Hepatocyte (in vitro differentiated cells): ENCODE measurements at regions not wholly inside any gene's neighbourhood (a gene's known extent, or its start where the extent isn't known, plus 50 kb on each side); places are given as distances from the start of the nearest gene placed in this dataset.

Source experiments
- DNase-seq: peaks from one replicate; pipeline ENCODE4 v3.0.0-alpha.2; 2016; ENCODE audit warnings: low spot score
- H2AFZ ChIP-seq: fragments of 200-600 bp; sonication (generic); 2 replicates; pipeline ENCODE4 v1.6.0; 2016; ENCODE audit warnings: antibody characterized with exemption, mild to moderate bottlenecking
- H3K27ac ChIP-seq: fragments of 200-600 bp; sonication (generic); 2 replicates; pipeline ENCODE4 v1.5.1; 2016; ENCODE audit warnings: mild to moderate bottlenecking
- H3K27me3 ChIP-seq: fragments of 200-600 bp; sonication (generic); 2 replicates; pipeline ENCODE4 v1.6.1; 2016
- H3K36me3 ChIP-seq: fragments of 200-600 bp; sonication (generic); replicated peaks from 2 replicates; pipeline ENCODE4 v1.5.1; 2016; ENCODE audit warnings: low read depth; ENCODE audit not compliant: insufficient read depth
- H3K4me1 ChIP-seq: fragments of 200-600 bp; sonication (generic); 2 replicates; pipeline ENCODE4 v1.5.1; 2016; ENCODE audit warnings: mild to moderate bottlenecking, moderate library complexity; ENCODE audit not compliant: insufficient read depth
- H3K4me2 ChIP-seq: fragments of 200-600 bp; sonication (generic); 2 replicates; pipeline ENCODE4 v1.6.0; 2016
- H3K4me3 ChIP-seq: fragments of 200-600 bp; sonication (generic); 2 replicates; pipeline ENCODE4 v1.5.1; 2016; ENCODE audit warnings: mild to moderate bottlenecking
- H3K79me2 ChIP-seq: fragments of 200-600 bp; sonication (generic); 2 replicates; pipeline ENCODE4 v1.6.0; 2017; ENCODE audit warnings: mild to moderate bottlenecking
- H3K9me2 ChIP-seq: fragments of 200-600 bp; sonication (generic); replicated peaks from 2 replicates; pipeline ENCODE4 v1.6.0; 2017; ENCODE audit warnings: mild to moderate bottlenecking; ENCODE audit not compliant: insufficient read depth
- H3K9me3 ChIP-seq: fragments of 200-600 bp; sonication (generic); 2 replicates; pipeline ENCODE4 v1.5.1; 2016; ENCODE audit warnings: low read depth, mild to moderate bottlenecking
- H4K20me1 ChIP-seq: fragments of 200-600 bp; sonication (generic); 2 replicates; pipeline ENCODE4 v1.6.0; 2016; ENCODE audit warnings: mild to moderate bottlenecking; ENCODE audit not compliant: insufficient read depth, poor library complexity, severe bottlenecking
- CTCF ChIP-seq: fragments of 200-600 bp; sonication (generic); IDR thresholded peaks from 2 replicates; pipeline ENCODE4 v1.5.1; 2016; ENCODE audit warnings: antibody characterized with exemption, mild to moderate bottlenecking; ENCODE audit not compliant: poor library complexity
- EZH2 ChIP-seq: fragments of 200-600 bp; sonication (generic); IDR thresholded peaks from 2 replicates; pipeline ENCODE4 v1.6.1; 2016; ENCODE audit warnings: antibody characterized with exemption, mild to moderate bottlenecking, borderline replicate concordance
- EZH2phosphoT487 ChIP-seq: fragments of 200-600 bp; sonication (generic); IDR thresholded peaks from one replicate; pipeline ENCODE4 v1.6.1; 2018; ENCODE audit warnings: antibody characterized with exemption, mild to moderate bottlenecking, low read depth, moderate library complexity; ENCODE audit not compliant: unreplicated experiment, severe bottlenecking
- WGBS: methylation state at CpG from one replicate; pipeline ENCODE4 v1.1.6; 2016; ENCODE audit warnings: low lambda C conversion rate; ENCODE audit errors: missing lambda C conversion rate; 5-methylcytosine and 5-hydroxymethylcytosine counted together

DNA sequence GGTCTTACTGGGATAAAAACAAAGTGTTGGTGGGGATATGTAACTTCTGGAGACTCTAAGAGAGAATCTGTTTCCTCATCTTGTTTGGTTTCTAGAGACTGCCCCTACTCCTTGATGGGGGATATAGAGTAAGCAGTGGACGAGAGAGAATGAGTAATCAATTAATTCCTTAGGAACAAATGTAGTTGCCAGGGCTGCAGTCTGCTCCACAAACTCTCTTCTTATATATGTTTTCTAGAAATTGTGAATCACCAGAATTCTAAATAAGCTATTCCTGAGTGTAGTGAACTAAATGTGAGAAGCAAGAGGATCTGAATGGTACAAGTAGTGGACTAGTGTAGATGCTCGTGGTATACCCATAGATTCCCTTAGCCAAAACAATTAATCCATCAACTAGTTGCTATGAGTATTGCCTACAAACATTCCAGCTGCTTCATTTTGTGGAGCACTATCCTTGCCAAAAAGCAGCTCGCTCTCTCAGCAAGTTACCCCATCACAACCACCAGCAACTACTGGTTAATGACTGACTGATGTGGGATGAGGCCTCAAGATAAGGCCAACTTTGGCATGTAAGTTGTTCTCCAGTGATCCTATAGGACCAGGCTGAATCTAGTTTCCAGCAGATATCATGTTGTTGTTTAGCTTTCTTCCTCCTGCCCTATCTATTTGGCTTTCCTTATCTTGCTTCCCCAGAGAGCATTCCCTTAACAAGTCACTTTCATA is 273.0 kb downstream of the SLC7A11 start:
- no peaks in the 10 kb centered on the region for H3K9me2 ChIP-seq
- no peak overlapping the region for H3K4me2 ChIP-seq
- DNase-seq, result no peak
- H3K79me2 ChIP-seq, result no peaks in the 10 kb centered on the region
- 63% methylated on average over 3 of the region's 3 CpGs for WGBS
- no peak overlapping the region for H3K27ac ChIP-seq
- H3K36me3 ChIP-seq, result no peaks in the 10 kb centered on the region
- H4K20me1 ChIP-seq, result no peaks in the 10 kb centered on the region
- H3K9me3 ChIP-seq, result no peaks in the 10 kb centered on the region
- TF ChIP-seq CTCF, result no peak
- no peaks in the 10 kb centered on the region for H3K27me3 ChIP-seq
- H3K4me3 ChIP-seq, result no peak overlapping the region
- no peaks in the 10 kb centered on the region for H3K4me1 ChIP-seq
- no peak overlapping the region for H2AFZ ChIP-seq

DNA sequence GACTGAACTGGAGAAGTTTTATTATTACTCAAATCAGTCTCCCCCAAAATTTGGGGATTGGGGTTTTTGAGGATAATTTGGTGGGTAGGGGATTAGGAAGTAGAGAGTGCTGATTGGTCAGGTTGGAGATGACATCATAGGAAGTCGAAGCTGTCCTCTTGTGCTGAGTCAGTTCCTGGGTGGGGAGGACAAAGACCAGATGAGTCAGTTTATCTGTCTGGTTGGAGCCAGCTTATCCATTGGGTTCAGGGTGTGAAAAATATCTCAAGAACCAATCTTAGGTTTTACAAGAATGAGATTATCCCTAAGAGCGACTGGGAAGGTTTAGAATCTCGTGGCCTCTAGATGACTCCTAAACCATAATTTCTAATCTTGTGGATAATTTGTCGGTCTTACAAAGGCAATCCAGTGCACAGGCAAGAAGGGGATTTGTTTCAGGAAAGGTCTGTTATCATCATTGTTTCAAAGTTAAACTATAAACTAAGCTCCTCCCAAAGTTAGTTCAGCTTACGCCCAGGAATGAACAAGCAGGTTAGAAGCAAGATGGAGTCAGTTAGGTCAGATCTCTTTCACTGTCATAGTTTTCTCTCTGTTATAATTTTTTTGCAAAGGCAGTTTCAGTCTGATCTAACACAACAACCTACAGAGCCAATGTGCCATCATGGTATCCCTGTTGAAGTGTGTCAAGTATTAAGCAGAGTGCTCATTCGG is 274.5 kb downstream of the SLC7A11 start:
- no peak for DNase-seq
- Histone ChIP-seq H3K79me2 (no peaks in the 10 kb centered on the region), H3K4me1 (no peaks in the 10 kb centered on the region), H3K27me3 (no peaks in the 10 kb centered on the region), H3K9me2 (no peaks in the 10 kb centered on the region), H3K36me3 (no peaks in the 10 kb centered on the region), H2AFZ (no peak overlapping the region), H4K20me1 (no peaks in the 10 kb centered on the region), H3K4me2 (no peak overlapping the region), H3K4me3 (no peak overlapping the region), H3K27ac (no peak overlapping the region), H3K9me3 (no peaks in the 10 kb centered on the region)
- WGBS, result 84% methylated on average over 6 of the region's 6 CpGs
- TF ChIP-seq EZH2phosphoT487 (no peak), EZH2 (no peak), CTCF (no peak)

DNA sequence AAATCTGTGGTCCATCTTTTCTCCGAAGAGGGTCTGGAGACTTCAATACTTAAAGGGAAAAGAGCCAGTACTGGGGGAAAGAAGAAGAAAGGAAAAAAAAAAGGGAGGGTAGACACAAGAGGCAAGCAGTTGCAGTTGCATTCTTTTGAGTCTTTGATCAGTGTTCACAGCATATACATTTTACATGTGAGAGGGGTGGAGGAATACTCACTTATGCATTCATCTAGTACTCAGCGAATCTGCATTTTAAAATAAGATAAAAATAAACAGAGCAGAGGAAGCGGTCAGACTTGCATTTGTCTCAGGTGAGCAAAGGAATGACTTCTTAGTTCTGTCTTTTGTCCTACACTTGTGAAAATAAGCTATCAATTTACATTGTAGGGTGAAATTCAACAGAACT is 275.6 kb downstream of the SLC7A11 start:
- Histone ChIP-seq H2AFZ (no peak overlapping the region), H3K9me3 (no peaks in the 10 kb centered on the region), H3K9me2 (no peaks in the 10 kb centered on the region), H3K79me2 (no peaks in the 10 kb centered on the region), H3K4me2 (no peak overlapping the region), H3K27ac (no peak overlapping the region), H3K4me3 (no peak overlapping the region), H4K20me1 (no peaks in the 10 kb centered on the region), H3K27me3 (no peaks in the 10 kb centered on the region), H3K4me1 (no peaks in the 10 kb centered on the region), H3K36me3 (no peaks in the 10 kb centered on the region)
- no peak for DNase-seq
- TF ChIP-seq CTCF, result no peak
- WGBS, result 96% methylated on average over 3 of the region's 3 CpGs
